Kidney (tissue), 13 donors: ENCODE measurements at regions not wholly inside any gene's neighbourhood (a gene's known extent, or its start where the extent isn't known, plus 50 kb on each side); places are given as distances from the start of the nearest gene placed in this dataset.

Source experiments
- DNase-seq, 5 donors: peaks; one replicate each; pipeline ENCODE4 v3.0.0-alpha.2; 2013 to 2020
- FAIRE-seq: peaks from 2 replicates; lab custom pipeline; 2012; peaks lifted over from hg19 to GRCh38; lab: Jason Lieb, UNC
- H3K27ac ChIP-seq, 2 donors: one replicate each; pipeline ENCODE4 v1.7.0; 2013; ENCODE audit warnings: low read depth in 2 of 2, low read length in 2 of 2, inconsistent platforms in 1 of 2
- H3K27me3 ChIP-seq: one replicate; pipeline ENCODE4 v1.7.1; 2013; ENCODE audit warnings: low read length, inconsistent platforms; ENCODE audit not compliant: control insufficient read depth, insufficient read depth
- H3K36me3 ChIP-seq, 3 donors: one replicate each; pipeline versions ENCODE4 v1.7.0 to v1.7.1; 2013; ENCODE audit warnings: low read length in 3 of 3, control low read depth in 1 of 3, inconsistent platforms in 1 of 3; ENCODE audit not compliant: insufficient read depth in 3 of 3, control insufficient read depth in 2 of 3
- H3K4me1 ChIP-seq, 3 donors: one replicate each; pipeline versions ENCODE4 v1.7.0 to v1.7.1; 2013; ENCODE audit warnings: low read length in 3 of 3, inconsistent platforms in 1 of 3, low read depth in 1 of 3; ENCODE audit not compliant: control insufficient read depth in 2 of 3, insufficient read depth in 2 of 3
- H3K4me3 ChIP-seq, 3 donors: one replicate each; pipeline versions ENCODE4 v1.7.0 to v1.8.1; 2013; ENCODE audit warnings: low read length in 3 of 3, control low read depth in 1 of 3, inconsistent platforms in 1 of 3
- H3K9ac ChIP-seq, 3 donors: one replicate each; pipeline versions ENCODE4 v1.7.0 to v1.7.1; 2013; ENCODE audit warnings: low read length in 3 of 3, control low read depth in 1 of 3, inconsistent platforms in 1 of 3
- H3K9me3 ChIP-seq, 3 donors: one replicate each; pipeline versions ENCODE4 v1.7.0 to v1.7.1; 2013; ENCODE audit warnings: low read length in 3 of 3, control low read depth in 1 of 3, inconsistent platforms in 1 of 3; ENCODE audit not compliant: control insufficient read depth in 2 of 3, insufficient read depth in 1 of 3
- intact Hi-C: fragments of 100-400 bp; cut with DNase I; formaldehyde crosslinking; loops from one replicate; pipeline ENCODE4 v1.11.1; 2022
- TF ChIP-seq, protein P1 (sequence below): IDR thresholded peaks from 3 replicates; pipeline ENCODE4 v1.5.1; 2012; ENCODE audit warnings: mild to moderate bottlenecking, moderate library complexity, borderline replicate concordance; ENCODE audit not compliant: insufficient read depth; ENCODE audit errors: extremely low read depth
- donor health status: control.
- donor health status: control.
- donor health status: control.
- donor health status: control.
- donor health status: control.
- donor health status: DM: yes; HTN: yes; CAD: no.
- donor health status: Normal renal cell carcinoma (clear cell type).

GRCh38 chr3:84128024-84128423 is 830.8 kb upstream of the CADM2 start:
- Histone ChIP-seq H3K9me3 (peaks cover 0 to 2% (median 0%) of the 10 kb centered on the region in 3 donors), H3K36me3 (no peaks in the 10 kb centered on the region), H3K27ac (no peak overlapping the region), H3K4me1 (no peaks in the 10 kb centered on the region), H3K4me3 (no peak overlapping the region), H3K27me3 (no peaks in the 10 kb centered on the region), H3K9ac (no peak overlapping the region)
- no peak for DNase-seq
- intact Hi-C loops, result no loop called here
- TF ChIP-seq, protein P1, sequence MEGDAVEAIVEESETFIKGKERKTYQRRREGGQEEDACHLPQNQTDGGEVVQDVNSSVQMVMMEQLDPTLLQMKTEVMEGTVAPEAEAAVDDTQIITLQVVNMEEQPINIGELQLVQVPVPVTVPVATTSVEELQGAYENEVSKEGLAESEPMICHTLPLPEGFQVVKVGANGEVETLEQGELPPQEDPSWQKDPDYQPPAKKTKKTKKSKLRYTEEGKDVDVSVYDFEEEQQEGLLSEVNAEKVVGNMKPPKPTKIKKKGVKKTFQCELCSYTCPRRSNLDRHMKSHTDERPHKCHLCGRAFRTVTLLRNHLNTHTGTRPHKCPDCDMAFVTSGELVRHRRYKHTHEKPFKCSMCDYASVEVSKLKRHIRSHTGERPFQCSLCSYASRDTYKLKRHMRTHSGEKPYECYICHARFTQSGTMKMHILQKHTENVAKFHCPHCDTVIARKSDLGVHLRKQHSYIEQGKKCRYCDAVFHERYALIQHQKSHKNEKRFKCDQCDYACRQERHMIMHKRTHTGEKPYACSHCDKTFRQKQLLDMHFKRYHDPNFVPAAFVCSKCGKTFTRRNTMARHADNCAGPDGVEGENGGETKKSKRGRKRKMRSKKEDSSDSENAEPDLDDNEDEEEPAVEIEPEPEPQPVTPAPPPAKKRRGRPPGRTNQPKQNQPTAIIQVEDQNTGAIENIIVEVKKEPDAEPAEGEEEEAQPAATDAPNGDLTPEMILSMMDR, result no peak
- FAIRE-seq, result no peak

- FAIRE-seq (no peak), DNase-seq (peak in 2 of 5 donors; percentile 2 to 3)
- intact Hi-C loops, result no loop called here
- H3K4me3 ChIP-seq, result no peak overlapping the region
- H3K36me3 ChIP-seq, result no peaks in the 10 kb centered on the region
- H3K27me3 ChIP-seq, result no peaks in the 10 kb centered on the region
- no peaks in the 10 kb centered on the region for H3K4me1 ChIP-seq
- TF ChIP-seq, protein P1, result no peak
- no peak overlapping the region for H3K9ac ChIP-seq
- no peak overlapping the region for H3K27ac ChIP-seq
- H3K9me3 ChIP-seq, result peaks cover 0 to 5% (median 0%) of the 10 kb centered on the region in 3 donors
Observed at GRCh38 chr3:84136425-84136824, 822.4 kb upstream of the CADM2 start.

- intact Hi-C loops, result no loop called here
Observed at GRCh38 chr3:84140631-84141030, 818.2 kb upstream of the CADM2 start.

More at GRCh38 chr3:84140631-84141030, 818.2 kb upstream of the CADM2 start:
- FAIRE-seq (no peak), DNase-seq (no peak)
- H3K27me3 ChIP-seq, result no peaks in the 10 kb centered on the region
- no peak overlapping the region for H3K27ac ChIP-seq
- no peaks in the 10 kb centered on the region for H3K9me3 ChIP-seq
- H3K4me3 ChIP-seq, result no peak overlapping the region
- no peaks in the 10 kb centered on the region for H3K4me1 ChIP-seq
- H3K36me3 ChIP-seq, result no peaks in the 10 kb centered on the region
- H3K9ac ChIP-seq, result no peak overlapping the region
- TF ChIP-seq, protein P1, result no peak
